WTC11 (cell line): ENCODE measurements at regions not wholly inside any gene's neighbourhood (a gene's known extent, or its start where the extent isn't known, plus 50 kb on each side); places are given as distances from the start of the nearest gene placed in this dataset.

ENCODE experiments used
- ATAC-seq: fragments of 200-7000 bp; cut with Tn5 transposase; 2 replicates; pipeline ENCODE4 v1.10.0; 2021; ENCODE audit warnings: mild to moderate bottlenecking, moderate library complexity
- CTCF ChIA-PET: fragments of 300-600 bp; sonication (Branson Sonifier 250); formaldehyde crosslinking; loops from one replicate; lab custom pipeline; 2021; ENCODE audit warnings: antibody characterized with exemption; lab: Charles Lee
- POLR2A ChIA-PET: fragments of 350-600 bp; sonication (Branson Sonifier 250); formaldehyde crosslinking; loops from one replicate; lab custom pipeline; 2021; ENCODE audit warnings: antibody characterized with exemption; lab: Charles Lee
- DNase-seq: peaks from one replicate; pipeline ENCODE4 v3.0.0; 2021; ENCODE audit warnings: low spot score
- H3K27ac Mint-ChIP-seq: 2 replicates; pipeline ENCODE4 v1.8.0; 2021; ENCODE audit warnings: mixed read lengths
- H3K27me3 Mint-ChIP-seq: 2 replicates; pipeline ENCODE4 v1.8.0; 2021; ENCODE audit warnings: low read depth, mild to moderate bottlenecking, moderate library complexity, mixed read lengths
- H3K36me3 Mint-ChIP-seq: 2 replicates; pipeline ENCODE4 v1.8.0; 2021; ENCODE audit warnings: mixed read lengths
- H3K4me1 Mint-ChIP-seq: 2 replicates; pipeline ENCODE4 v1.8.0; 2022; ENCODE audit warnings: mixed read lengths
- H3K4me3 Mint-ChIP-seq: 2 replicates; pipeline ENCODE4 v1.8.0; 2021; ENCODE audit warnings: mild to moderate bottlenecking, moderate library complexity, mixed read lengths
- H3K9me3 Mint-ChIP-seq: 2 replicates; pipeline ENCODE4 v1.8.0; 2021; ENCODE audit warnings: mixed read lengths
- CBFB ChIP-seq: sonication (generic); formaldehyde crosslinking; IDR thresholded peaks from 2 replicates; pipeline ENCODE4 v1.8.1; 2022; ENCODE audit warnings: mild to moderate bottlenecking, low read depth, missing genetic modification reagents
- CREM ChIP-seq: sonication (generic); formaldehyde crosslinking; IDR thresholded peaks from 2 replicates; pipeline ENCODE4 v1.8.1; 2022; ENCODE audit warnings: mild to moderate bottlenecking, missing genetic modification reagents, moderate library complexity
- EMX1 ChIP-seq: fragments of 250-450 bp; sonication (Bioruptor Pico); IDR thresholded peaks from 2 replicates; pipeline ENCODE4 v1.8.0; 2021; ENCODE audit warnings: mild to moderate bottlenecking
- ETV6 ChIP-seq: sonication (generic); formaldehyde crosslinking; IDR thresholded peaks from 2 replicates; pipeline ENCODE4 v1.8.1; 2022; ENCODE audit warnings: mild to moderate bottlenecking, missing genetic modification reagents
- GTF2I ChIP-seq: fragments of 250-450 bp; sonication (Bioruptor Pico); conservative IDR thresholded peaks from 2 replicates; pipeline ENCODE4 v1.4.0; 2021; ENCODE audit warnings: mild to moderate bottlenecking
- HMGA2 ChIP-seq: fragments of 250-450 bp; sonication (Bioruptor Pico); IDR thresholded peaks from 2 replicates; pipeline ENCODE4 v1.4.0; 2021; ENCODE audit warnings: mild to moderate bottlenecking, moderate library complexity
- TEAD4 ChIP-seq: sonication (generic); formaldehyde crosslinking; IDR thresholded peaks from 2 replicates; pipeline ENCODE4 v1.8.0; 2022; ENCODE audit warnings: mild to moderate bottlenecking, missing genetic modification reagents
- TF ChIP-seq, protein P1 (sequence below): sonication (generic); formaldehyde crosslinking; IDR thresholded peaks from 2 replicates; pipeline ENCODE4 v1.8.0; 2022; ENCODE audit warnings: mild to moderate bottlenecking, missing genetic modification reagents
- TF ChIP-seq, protein P2 (sequence below): fragments of 250-450 bp; sonication (Bioruptor Pico); IDR thresholded peaks from 2 replicates; pipeline ENCODE4 v1.9.0; 2021; ENCODE audit warnings: moderate library complexity, mild to moderate bottlenecking, inconsistent platforms, borderline replicate concordance
- TF ChIP-seq, protein P3 (sequence below): sonication (generic); formaldehyde crosslinking; IDR thresholded peaks from 2 replicates; pipeline ENCODE4 v1.8.1; 2023; ENCODE audit warnings: mild to moderate bottlenecking, missing genetic modification reagents
- TF ChIP-seq, protein P4 (sequence below): sonication (generic); formaldehyde crosslinking; IDR thresholded peaks from 2 replicates; pipeline ENCODE4 v1.8.1; 2022; ENCODE audit warnings: mild to moderate bottlenecking, missing genetic modification reagents, moderate library complexity, borderline replicate concordance
- TF ChIP-seq, protein P5 (sequence below): sonication (generic); formaldehyde crosslinking; IDR thresholded peaks from 2 replicates; pipeline ENCODE4 v1.8.1; 2022; ENCODE audit warnings: missing genetic modification reagents, borderline replicate concordance
- TF ChIP-seq, protein P6 (sequence below): fragments of 250-450 bp; sonication (Bioruptor Pico); IDR thresholded peaks from 2 replicates; pipeline ENCODE4 v1.9.0; 2021; ENCODE audit warnings: mild to moderate bottlenecking, borderline replicate concordance
- TF ChIP-seq, protein P7 (sequence below): sonication (generic); formaldehyde crosslinking; IDR thresholded peaks from 2 replicates; pipeline ENCODE4 v1.8.1; 2023; ENCODE audit warnings: mild to moderate bottlenecking, missing genetic modification reagents, borderline replicate concordance

DNA sequence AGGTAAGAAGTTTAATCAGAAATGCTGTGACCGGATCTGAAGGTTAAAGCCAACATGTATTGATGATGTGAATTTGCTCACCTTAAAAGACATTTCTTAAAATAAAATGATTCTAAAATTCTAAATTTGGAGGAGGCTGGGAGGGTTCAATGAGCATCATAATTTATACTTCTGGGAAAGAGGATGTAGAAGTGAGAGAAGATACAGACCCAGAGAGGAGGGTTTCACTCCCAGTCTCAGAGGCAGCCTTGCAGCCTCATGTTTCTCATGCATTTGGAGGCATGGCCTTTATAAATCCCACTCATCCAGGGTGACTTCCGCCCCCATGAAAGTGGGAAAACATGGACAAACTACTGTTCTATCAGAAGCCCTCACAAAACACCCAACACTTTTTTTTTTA, 305.6 kb upstream of the PITRM1 start:
- Mint-ChIP-seq H3K9me3 (peaks cover 13% of the 10 kb centered on the region; the same call in 1 of the 2 replicates), H3K36me3 (no peaks in the 10 kb centered on the region), H3K27ac (no peak overlapping the region), H3K4me1 (peaks cover 20% of the 10 kb centered on the region), H3K27me3 (no peaks in the 10 kb centered on the region), H3K4me3 (no peak overlapping the region)
- ChIA-PET POLR2A (no interaction called here), CTCF (no interaction called here)
- TF ChIP-seq, protein P1, sequence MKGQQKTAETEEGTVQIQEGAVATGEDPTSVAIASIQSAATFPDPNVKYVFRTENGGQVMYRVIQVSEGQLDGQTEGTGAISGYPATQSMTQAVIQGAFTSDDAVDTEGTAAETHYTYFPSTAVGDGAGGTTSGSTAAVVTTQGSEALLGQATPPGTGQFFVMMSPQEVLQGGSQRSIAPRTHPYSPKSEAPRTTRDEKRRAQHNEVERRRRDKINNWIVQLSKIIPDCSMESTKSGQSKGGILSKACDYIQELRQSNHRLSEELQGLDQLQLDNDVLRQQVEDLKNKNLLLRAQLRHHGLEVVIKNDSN (CRISPR knock-in tag) = no peak
- TF ChIP-seq HMGA2 (CRISPR knock-in tag) = no peak
- no peak for TF ChIP-seq CREM (CRISPR knock-in tag)
- TF ChIP-seq, protein P2, sequence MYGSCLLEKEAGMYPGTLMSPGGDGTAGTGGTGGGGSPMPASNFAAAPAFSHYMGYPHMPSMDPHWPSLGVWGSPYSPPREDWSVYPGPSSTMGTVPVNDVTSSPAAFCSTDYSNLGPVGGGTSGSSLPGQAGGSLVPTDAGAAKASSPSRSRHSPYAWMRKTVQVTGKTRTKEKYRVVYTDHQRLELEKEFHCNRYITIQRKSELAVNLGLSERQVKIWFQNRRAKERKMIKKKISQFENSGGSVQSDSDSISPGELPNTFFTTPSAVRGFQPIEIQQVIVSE (CRISPR knock-in tag) = no peak
- TF ChIP-seq TEAD4 (CRISPR knock-in tag) = no peak
- TF ChIP-seq ETV6 = no peak
- TF ChIP-seq EMX1 (CRISPR knock-in tag) = no peak
- TF ChIP-seq, protein P3, sequence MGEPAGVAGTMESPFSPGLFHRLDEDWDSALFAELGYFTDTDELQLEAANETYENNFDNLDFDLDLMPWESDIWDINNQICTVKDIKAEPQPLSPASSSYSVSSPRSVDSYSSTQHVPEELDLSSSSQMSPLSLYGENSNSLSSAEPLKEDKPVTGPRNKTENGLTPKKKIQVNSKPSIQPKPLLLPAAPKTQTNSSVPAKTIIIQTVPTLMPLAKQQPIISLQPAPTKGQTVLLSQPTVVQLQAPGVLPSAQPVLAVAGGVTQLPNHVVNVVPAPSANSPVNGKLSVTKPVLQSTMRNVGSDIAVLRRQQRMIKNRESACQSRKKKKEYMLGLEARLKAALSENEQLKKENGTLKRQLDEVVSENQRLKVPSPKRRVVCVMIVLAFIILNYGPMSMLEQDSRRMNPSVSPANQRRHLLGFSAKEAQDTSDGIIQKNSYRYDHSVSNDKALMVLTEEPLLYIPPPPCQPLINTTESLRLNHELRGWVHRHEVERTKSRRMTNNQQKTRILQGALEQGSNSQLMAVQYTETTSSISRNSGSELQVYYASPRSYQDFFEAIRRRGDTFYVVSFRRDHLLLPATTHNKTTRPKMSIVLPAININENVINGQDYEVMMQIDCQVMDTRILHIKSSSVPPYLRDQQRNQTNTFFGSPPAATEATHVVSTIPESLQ (CRISPR knock-in tag) = no peak
- TF ChIP-seq, protein P4, sequence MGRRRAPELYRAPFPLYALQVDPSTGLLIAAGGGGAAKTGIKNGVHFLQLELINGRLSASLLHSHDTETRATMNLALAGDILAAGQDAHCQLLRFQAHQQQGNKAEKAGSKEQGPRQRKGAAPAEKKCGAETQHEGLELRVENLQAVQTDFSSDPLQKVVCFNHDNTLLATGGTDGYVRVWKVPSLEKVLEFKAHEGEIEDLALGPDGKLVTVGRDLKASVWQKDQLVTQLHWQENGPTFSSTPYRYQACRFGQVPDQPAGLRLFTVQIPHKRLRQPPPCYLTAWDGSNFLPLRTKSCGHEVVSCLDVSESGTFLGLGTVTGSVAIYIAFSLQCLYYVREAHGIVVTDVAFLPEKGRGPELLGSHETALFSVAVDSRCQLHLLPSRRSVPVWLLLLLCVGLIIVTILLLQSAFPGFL (CRISPR knock-in tag) = no peak
- no peak for TF ChIP-seq CBFB
- TF ChIP-seq, protein P5, sequence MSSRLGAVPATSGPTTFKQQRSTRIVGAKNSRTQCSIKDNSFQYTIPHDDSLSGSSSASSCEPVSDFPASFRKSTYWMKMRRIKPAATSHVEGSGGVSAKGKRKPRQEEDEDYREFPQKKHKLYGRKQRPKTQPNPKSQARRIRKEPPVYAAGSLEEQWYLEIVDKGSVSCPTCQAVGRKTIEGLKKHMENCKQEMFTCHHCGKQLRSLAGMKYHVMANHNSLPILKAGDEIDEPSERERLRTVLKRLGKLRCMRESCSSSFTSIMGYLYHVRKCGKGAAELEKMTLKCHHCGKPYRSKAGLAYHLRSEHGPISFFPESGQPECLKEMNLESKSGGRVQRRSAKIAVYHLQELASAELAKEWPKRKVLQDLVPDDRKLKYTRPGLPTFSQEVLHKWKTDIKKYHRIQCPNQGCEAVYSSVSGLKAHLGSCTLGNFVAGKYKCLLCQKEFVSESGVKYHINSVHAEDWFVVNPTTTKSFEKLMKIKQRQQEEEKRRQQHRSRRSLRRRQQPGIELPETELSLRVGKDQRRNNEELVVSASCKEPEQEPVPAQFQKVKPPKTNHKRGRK (CRISPR knock-in tag) = no peak
- TF ChIP-seq, protein P6, sequence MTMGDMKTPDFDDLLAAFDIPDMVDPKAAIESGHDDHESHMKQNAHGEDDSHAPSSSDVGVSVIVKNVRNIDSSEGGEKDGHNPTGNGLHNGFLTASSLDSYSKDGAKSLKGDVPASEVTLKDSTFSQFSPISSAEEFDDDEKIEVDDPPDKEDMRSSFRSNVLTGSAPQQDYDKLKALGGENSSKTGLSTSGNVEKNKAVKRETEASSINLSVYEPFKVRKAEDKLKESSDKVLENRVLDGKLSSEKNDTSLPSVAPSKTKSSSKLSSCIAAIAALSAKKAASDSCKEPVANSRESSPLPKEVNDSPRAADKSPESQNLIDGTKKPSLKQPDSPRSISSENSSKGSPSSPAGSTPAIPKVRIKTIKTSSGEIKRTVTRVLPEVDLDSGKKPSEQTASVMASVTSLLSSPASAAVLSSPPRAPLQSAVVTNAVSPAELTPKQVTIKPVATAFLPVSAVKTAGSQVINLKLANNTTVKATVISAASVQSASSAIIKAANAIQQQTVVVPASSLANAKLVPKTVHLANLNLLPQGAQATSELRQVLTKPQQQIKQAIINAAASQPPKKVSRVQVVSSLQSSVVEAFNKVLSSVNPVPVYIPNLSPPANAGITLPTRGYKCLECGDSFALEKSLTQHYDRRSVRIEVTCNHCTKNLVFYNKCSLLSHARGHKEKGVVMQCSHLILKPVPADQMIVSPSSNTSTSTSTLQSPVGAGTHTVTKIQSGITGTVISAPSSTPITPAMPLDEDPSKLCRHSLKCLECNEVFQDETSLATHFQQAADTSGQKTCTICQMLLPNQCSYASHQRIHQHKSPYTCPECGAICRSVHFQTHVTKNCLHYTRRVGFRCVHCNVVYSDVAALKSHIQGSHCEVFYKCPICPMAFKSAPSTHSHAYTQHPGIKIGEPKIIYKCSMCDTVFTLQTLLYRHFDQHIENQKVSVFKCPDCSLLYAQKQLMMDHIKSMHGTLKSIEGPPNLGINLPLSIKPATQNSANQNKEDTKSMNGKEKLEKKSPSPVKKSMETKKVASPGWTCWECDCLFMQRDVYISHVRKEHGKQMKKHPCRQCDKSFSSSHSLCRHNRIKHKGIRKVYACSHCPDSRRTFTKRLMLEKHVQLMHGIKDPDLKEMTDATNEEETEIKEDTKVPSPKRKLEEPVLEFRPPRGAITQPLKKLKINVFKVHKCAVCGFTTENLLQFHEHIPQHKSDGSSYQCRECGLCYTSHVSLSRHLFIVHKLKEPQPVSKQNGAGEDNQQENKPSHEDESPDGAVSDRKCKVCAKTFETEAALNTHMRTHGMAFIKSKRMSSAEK (CRISPR knock-in tag) = no peak
- no peak for TF ChIP-seq GTF2I
- TF ChIP-seq, protein P7, sequence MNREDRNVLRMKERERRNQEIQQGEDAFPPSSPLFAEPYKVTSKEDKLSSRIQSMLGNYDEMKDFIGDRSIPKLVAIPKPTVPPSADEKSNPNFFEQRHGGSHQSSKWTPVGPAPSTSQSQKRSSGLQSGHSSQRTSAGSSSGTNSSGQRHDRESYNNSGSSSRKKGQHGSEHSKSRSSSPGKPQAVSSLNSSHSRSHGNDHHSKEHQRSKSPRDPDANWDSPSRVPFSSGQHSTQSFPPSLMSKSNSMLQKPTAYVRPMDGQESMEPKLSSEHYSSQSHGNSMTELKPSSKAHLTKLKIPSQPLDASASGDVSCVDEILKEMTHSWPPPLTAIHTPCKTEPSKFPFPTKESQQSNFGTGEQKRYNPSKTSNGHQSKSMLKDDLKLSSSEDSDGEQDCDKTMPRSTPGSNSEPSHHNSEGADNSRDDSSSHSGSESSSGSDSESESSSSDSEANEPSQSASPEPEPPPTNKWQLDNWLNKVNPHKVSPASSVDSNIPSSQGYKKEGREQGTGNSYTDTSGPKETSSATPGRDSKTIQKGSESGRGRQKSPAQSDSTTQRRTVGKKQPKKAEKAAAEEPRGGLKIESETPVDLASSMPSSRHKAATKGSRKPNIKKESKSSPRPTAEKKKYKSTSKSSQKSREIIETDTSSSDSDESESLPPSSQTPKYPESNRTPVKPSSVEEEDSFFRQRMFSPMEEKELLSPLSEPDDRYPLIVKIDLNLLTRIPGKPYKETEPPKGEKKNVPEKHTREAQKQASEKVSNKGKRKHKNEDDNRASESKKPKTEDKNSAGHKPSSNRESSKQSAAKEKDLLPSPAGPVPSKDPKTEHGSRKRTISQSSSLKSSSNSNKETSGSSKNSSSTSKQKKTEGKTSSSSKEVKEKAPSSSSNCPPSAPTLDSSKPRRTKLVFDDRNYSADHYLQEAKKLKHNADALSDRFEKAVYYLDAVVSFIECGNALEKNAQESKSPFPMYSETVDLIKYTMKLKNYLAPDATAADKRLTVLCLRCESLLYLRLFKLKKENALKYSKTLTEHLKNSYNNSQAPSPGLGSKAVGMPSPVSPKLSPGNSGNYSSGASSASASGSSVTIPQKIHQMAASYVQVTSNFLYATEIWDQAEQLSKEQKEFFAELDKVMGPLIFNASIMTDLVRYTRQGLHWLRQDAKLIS = no peak
- ATAC-seq (no peak), DNase-seq (no peak)
